ENCODE measurements at regions not wholly inside any gene's neighbourhood (a gene's known extent, or its start where the extent isn't known, plus 50 kb on each side); places are given as distances from the start of the nearest gene placed in this dataset.

- no peak for DNase-seq (ENCODE audit: low read depth)
- no peak overlapping the region for H3K4me3 ChIP-seq (ENCODE audit: low read depth, low read length)
- TF ChIP-seq CTCF (IDR thresholded peaks at IDR 0.05; ENCODE audit: insufficient read depth, low read length): no peak
These were observed 162.3 kb downstream of the INHBA start for GRCh38 chr7:41540601-41541000.

GRCh38 chr7:41538810-41539724 lies 163.8 kb downstream of the INHBA start:
- no peak for TF ChIP-seq CTCF (IDR thresholded peaks at IDR 0.05; ENCODE audit: insufficient read depth, low read length)
- DNase-seq (ENCODE audit: low read depth): peak; percentile 65
- no peak overlapping the region for H3K4me3 ChIP-seq (ENCODE audit: low read depth, low read length)

GRCh38 chr7:41536873-41537665 lies 165.8 kb downstream of the INHBA start:
- no peak for DNase-seq (ENCODE audit: low read depth)
- TF ChIP-seq CTCF (IDR thresholded peaks at IDR 0.05; ENCODE audit: insufficient read depth, low read length): no peak
- H3K4me3 ChIP-seq (ENCODE audit: low read depth, low read length): no peak overlapping the region

GRCh38 chr7:41536122-41536872 lies 166.6 kb downstream of the INHBA start:
- no peak overlapping the region for H3K4me3 ChIP-seq (ENCODE audit: low read depth, low read length)
- TF ChIP-seq CTCF (IDR thresholded peaks at IDR 0.05; ENCODE audit: insufficient read depth, low read length): no peak
- DNase-seq (ENCODE audit: low read depth): peak; percentile 62

GRCh38 chr7:41529831-41530230 lies 173.1 kb downstream of the INHBA start:
- peak; percentile 1 for DNase-seq (ENCODE audit: low read depth)
- no peak for TF ChIP-seq CTCF (IDR thresholded peaks at IDR 0.05; ENCODE audit: insufficient read depth, low read length)
- no peak overlapping the region for H3K4me3 ChIP-seq (ENCODE audit: low read depth, low read length)

GRCh38 chr7:41524876-41525275 lies 178.0 kb downstream of the INHBA start:
- DNase-seq (ENCODE audit: low read depth): no peak
- H3K4me3 ChIP-seq (ENCODE audit: low read depth, low read length): no peak overlapping the region
- no peak for TF ChIP-seq CTCF (IDR thresholded peaks at IDR 0.05; ENCODE audit: insufficient read depth, low read length)

Data from fibroblast of the aortic adventitia (primary cell).